HepG2 (cell line): ENCODE measurements at regions not wholly inside any gene's neighbourhood (a gene's known extent, or its start where the extent isn't known, plus 50 kb on each side); places are given as distances from the start of the nearest gene placed in this dataset.

Source experiments
- ATAC-seq: fragments of 200-7000 bp; cut with Tn5 transposase; 3 replicates; pipeline ENCODE4 v1.9.1; 2020; ENCODE audit warnings: mild to moderate bottlenecking, moderate library complexity
- BruUV-seq: library from RNA; stranded (reverse); fragments of 400-500 nt; replicated peaks from 2 replicates; lab custom pipeline; 2021; lab: Mats Ljungman, UMichigan
- CTCF ChIA-PET: fragments of 300-600 bp; formaldehyde crosslinking; extraction: SDS; loops from one replicate; lab custom pipeline; 2021; ENCODE audit warnings: low total read pairs, inconsistent platforms, low intra/inter-chr PET ratio; lab: Yijun Ruan, JAX
- POLR2A ChIA-PET: fragments of 350-600 bp; sonication (Branson Sonifier 250); formaldehyde crosslinking; loops from one replicate; lab custom pipeline; 2020; ENCODE audit warnings: antibody characterized with exemption, inconsistent platforms; lab: Yijun Ruan, JAX
- DNase-seq: peaks from one replicate; pipeline ENCODE4 v3.0.0-alpha.2; 2015; ENCODE audit warnings: low spot score
- FAIRE-seq: peaks from 3 replicates; lab custom pipeline; 2011; peaks lifted over from hg19 to GRCh38; lab: Jason Lieb, UNC
- H2AFZ ChIP-seq: one replicate; pipeline ENCODE4 v1.6.1; 2011; ENCODE audit warnings: low read length, inconsistent platforms
- H3K27ac ChIP-seq: fragments of 300-600 bp; 3 replicates; pipeline ENCODE4 v1.8.0; 2011; ENCODE audit warnings: mixed run types, mild to moderate bottlenecking, mixed read lengths, low read length, inconsistent platforms; ENCODE audit not compliant: insufficient read depth; ENCODE audit errors: extremely low read length
- H3K27me3 ChIP-seq, 2 experiments: fragments of 200-600 bp in 1 of 2; 2 replicates in 1 of 2; 3 replicates in 1 of 2; pipeline versions ENCODE4 v1.6.0 to v1.8.0; 2011; ENCODE audit warnings: low read length in 2 of 2, mild to moderate bottlenecking in 2 of 2, moderate library complexity in 2 of 2, inconsistent platforms in 1 of 2; ENCODE audit not compliant: insufficient read depth in 2 of 2, control insufficient read depth in 1 of 2
- H3K36me3 ChIP-seq, 2 experiments: fragments of 200-600 bp in 1 of 2; replicated peaks in 1 of 2; 2 replicates in 1 of 2; 3 replicates in 1 of 2; pipeline versions ENCODE4 v1.5.1 to v1.8.0; 2011; ENCODE audit warnings: low read length in 2 of 2, inconsistent platforms in 1 of 2; ENCODE audit not compliant: insufficient read depth in 2 of 2, control insufficient read depth in 1 of 2
- H3K4me1 ChIP-seq: 2 replicates; pipeline ENCODE4 v1.5.1; 2012; ENCODE audit warnings: low read length, inconsistent platforms; ENCODE audit not compliant: insufficient read depth
- H3K4me2 ChIP-seq: 2 replicates; pipeline ENCODE4 v1.6.0; 2011; ENCODE audit warnings: low read depth, low read length, inconsistent platforms
- H3K4me3 ChIP-seq, 3 experiments: fragments of 200-600 bp in 1 of 3; sonication (generic), shearing (Covaris generic) in 1 of 3; replicated peaks in 1 of 3; 2 replicates each; pipeline ENCODE4 v1.5.1; 2011 to 2016; ENCODE audit warnings: low read length in 3 of 3, inconsistent platforms in 2 of 3, low read depth in 2 of 3, mild to moderate bottlenecking in 2 of 3, control low read depth in 1 of 3, mixed read lengths in 1 of 3; ENCODE audit not compliant: insufficient read depth in 1 of 3
- H3K79me2 ChIP-seq: one replicate; pipeline ENCODE4 v1.6.1; 2011; ENCODE audit warnings: low read length, inconsistent platforms; ENCODE audit not compliant: insufficient read depth
- H3K9ac ChIP-seq: 2 replicates; pipeline ENCODE4 v1.6.0; 2011; ENCODE audit warnings: mild to moderate bottlenecking, low read depth, low read length, inconsistent platforms; ENCODE audit not compliant: insufficient read depth
- H3K9me3 ChIP-seq: 2 replicates; pipeline ENCODE4 v1.5.1; 2012; ENCODE audit warnings: mild to moderate bottlenecking, low read length
- H4K20me1 ChIP-seq: 2 replicates; pipeline ENCODE4 v1.6.0; 2011; ENCODE audit warnings: inconsistent platforms, mild to moderate bottlenecking, low read length, moderate library complexity; ENCODE audit not compliant: insufficient read depth
- EP300 ChIP-seq, 3 experiments: sonication (generic) in 1 of 3; formaldehyde crosslinking in 1 of 3; IDR thresholded peaks; 2 replicates each; pipeline versions ENCODE4 v1.5.1 to v1.6.1; 2011 to 2020; ENCODE audit warnings: low read depth in 2 of 3, low read length in 2 of 3, borderline replicate concordance in 1 of 3, improper control_type of control experiment in 1 of 3, mild to moderate bottlenecking in 1 of 3, missing genetic modification reagents in 1 of 3, moderate library complexity in 1 of 3
- SIX1 ChIP-seq: sonication (generic); formaldehyde crosslinking; IDR thresholded peaks from 2 replicates; pipeline ENCODE4 v1.4.0; 2020; ENCODE audit warnings: missing genetic modification reagents, borderline replicate concordance
- TEAD2 ChIP-seq: sonication (generic); formaldehyde crosslinking; IDR thresholded peaks from 2 replicates; pipeline ENCODE4 v1.9.0; 2021; ENCODE audit warnings: missing genetic modification reagents
- TEF ChIP-seq: sonication (generic); formaldehyde crosslinking; IDR thresholded peaks from 2 replicates; pipeline ENCODE4 v1.5.0; 2020; ENCODE audit warnings: missing genetic modification reagents
- ZNF143 ChIP-seq: sonication (generic); formaldehyde crosslinking; IDR thresholded peaks from 2 replicates; pipeline ENCODE4 v1.4.0; 2020; ENCODE audit warnings: missing genetic modification reagents
- ZNF407 ChIP-seq: sonication (generic); formaldehyde crosslinking; IDR thresholded peaks from one replicate; pipeline ENCODE4 v1.5.1; 2020; ENCODE audit warnings: mild to moderate bottlenecking, missing genetic modification reagents; ENCODE audit errors: not compliant biosample characterization
- ZNF574 ChIP-seq: sonication (generic); formaldehyde crosslinking; IDR thresholded peaks from 2 replicates; pipeline ENCODE4 v1.4.0; 2020; ENCODE audit warnings: missing genetic modification reagents
- WGBS: methylation state at CpG from one replicate; pipeline ENCODE4 v1.1.6; 2017; ENCODE audit warnings: low lambda C conversion rate; 5-methylcytosine and 5-hydroxymethylcytosine counted together
- in situ Hi-C: cut with HindIII; loops from 2 replicates; pipeline ENCODE4 v1.10.0; 2017; ENCODE audit warnings: low pct_unique_long_range_greater_than_20kb; ENCODE audit not compliant: extremely low pct_ligation_motif_present
- intact Hi-C: fragments of 100-400 bp; cut with micrococcal nuclease; formaldehyde crosslinking; loops from one replicate; pipeline ENCODE4 v1.10.0; 2022; ENCODE audit not compliant: unreplicated experiment

GRCh38 chr1:170461291-170461747 is 70.6 kb upstream of the GORAB start:
- no peak overlapping the region for H3K27ac ChIP-seq
- H3K79me2 ChIP-seq, result no peaks in the 10 kb centered on the region
- H3K36me3 ChIP-seq, result no peaks in the 10 kb centered on the region
- H3K4me2 ChIP-seq, result no peak overlapping the region
- no peak overlapping the region for H3K4me3 ChIP-seq
- TF ChIP-seq TEF (CRISPR knock-in tag), result no peak
- TF ChIP-seq ZNF574 (CRISPR knock-in tag), result no peak
- TF ChIP-seq SIX1 (CRISPR knock-in tag), result no peak
- TF ChIP-seq EP300 (IDR thresholded peaks at IDR 0.05; ENCODE audit: low read depth in 2 of 2, low read length in 2 of 2), result no peak
- no peak for TF ChIP-seq EP300 (CRISPR knock-in tag; IDR thresholded peaks at IDR 0.05; ENCODE audit: borderline replicate concordance)
- no peak for TF ChIP-seq ZNF407 (CRISPR knock-in tag)
- TF ChIP-seq TEAD2 (CRISPR knock-in tag), result no peak
- TF ChIP-seq ZNF143 (CRISPR knock-in tag), result no peak
- in situ Hi-C loops (no loop called here), intact Hi-C loops (no loop called here)
- 7% methylated on average over 1 of the region's 1 CpG for WGBS
- no peak for FAIRE-seq
- H2AFZ ChIP-seq, result no peak overlapping the region
- no peak for DNase-seq
- no peak for ATAC-seq
- no peaks in the 10 kb centered on the region for H4K20me1 ChIP-seq
- no peaks in the 10 kb centered on the region for H3K4me1 ChIP-seq
- no peaks in the 10 kb centered on the region for H3K9me3 ChIP-seq
- ChIA-PET POLR2A (no interaction called here), CTCF (no interaction called here)
- BruUV-seq, result no TSS peak
- no peak overlapping the region for H3K9ac ChIP-seq
- H3K27me3 ChIP-seq, result no peaks in the 10 kb centered on the region
